GM18861 (cell line): ENCODE measurements at regions not wholly inside any gene's neighbourhood (a gene's known extent, or its start where the extent isn't known, plus 50 kb on each side); places are given as distances from the start of the nearest gene placed in this dataset.

Source experiments
- ATAC-seq: cut with Tn5 transposase; IDR thresholded peaks from one replicate; pipeline ENCODE4 v1.9.1; 2021; ENCODE audit not compliant: unreplicated experiment

GRCh38 chr10:78624791-78625190, 444.0 kb upstream of the ZMIZ1 start:
- no peak for ATAC-seq

GRCh38 chr10:78626471-78626870, 442.3 kb upstream of the ZMIZ1 start:
- ATAC-seq = no peak

GRCh38 chr10:78627254-78627795, 441.4 kb upstream of the ZMIZ1 start:
- no peak for ATAC-seq

- no peak for ATAC-seq
Observed at GRCh38 chr10:78628976-78629375, 439.8 kb upstream of the ZMIZ1 start.

- no peak for ATAC-seq
Observed at GRCh38 chr10:78629773-78630172, 439.0 kb upstream of the ZMIZ1 start.

GRCh38 chr10:78630944-78631838, 437.6 kb upstream of the ZMIZ1 start:
- no peak for ATAC-seq

GRCh38 chr10:78634389-78634815, 434.4 kb upstream of the ZMIZ1 start:
- ATAC-seq = no peak

- no peak for ATAC-seq
Observed at GRCh38 chr10:78634835-78635234, 433.9 kb upstream of the ZMIZ1 start.

GRCh38 chr10:78639629-78640028, 429.1 kb upstream of the ZMIZ1 start:
- no peak for ATAC-seq

- no peak for ATAC-seq
Observed at GRCh38 chr10:78640796-78641636, 427.8 kb upstream of the ZMIZ1 start.

- no peak for ATAC-seq
Observed at GRCh38 chr10:78641693-78642092, 427.1 kb upstream of the ZMIZ1 start.

- no peak for ATAC-seq
Observed at GRCh38 chr10:78642269-78642816, 426.4 kb upstream of the ZMIZ1 start.

GRCh38 chr10:78643513-78643912, 425.3 kb upstream of the ZMIZ1 start:
- ATAC-seq = no peak

GRCh38 chr10:78644550-78644949, 424.2 kb upstream of the ZMIZ1 start:
- no peak for ATAC-seq

- no peak for ATAC-seq
Observed at GRCh38 chr10:78645169-78645686, 423.5 kb upstream of the ZMIZ1 start.

GRCh38 chr10:78645975-78646374, 422.8 kb upstream of the ZMIZ1 start:
- ATAC-seq = no peak

- ATAC-seq = no peak
Observed at GRCh38 chr10:78648256-78648860, 420.4 kb upstream of the ZMIZ1 start.

- no peak for ATAC-seq
Observed at GRCh38 chr10:78649429-78649828, 419.3 kb upstream of the ZMIZ1 start.

GRCh38 chr10:78650122-78650521, 418.6 kb upstream of the ZMIZ1 start:
- ATAC-seq = no peak

GRCh38 chr10:78651287-78651686, 417.5 kb upstream of the ZMIZ1 start:
- ATAC-seq = no peak

- ATAC-seq = no peak
Observed at GRCh38 chr10:78653555-78653954, 415.2 kb upstream of the ZMIZ1 start.
